ENCODE measurements at regions not wholly inside any gene's neighbourhood (a gene's known extent, or its start where the extent isn't known, plus 50 kb on each side); places are given as distances from the start of the nearest gene placed in this dataset.

DNA sequence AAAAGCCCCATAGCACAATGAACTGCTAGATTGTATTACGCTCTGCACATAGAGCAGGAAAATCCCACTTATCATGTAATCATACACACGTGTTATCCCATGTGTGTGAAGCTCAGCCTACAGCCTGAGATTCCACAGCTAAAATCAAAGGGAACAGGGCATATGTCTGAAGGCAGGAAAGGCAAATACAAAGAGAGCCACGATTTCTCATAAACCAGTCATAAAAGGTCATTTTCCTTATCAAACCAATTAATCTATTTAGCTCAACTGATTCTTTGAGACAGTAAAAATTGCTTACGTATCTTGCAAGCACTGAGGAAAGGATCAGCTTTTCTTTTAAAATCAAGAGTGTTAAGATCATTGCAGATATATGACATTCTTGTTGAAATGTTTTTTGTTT, 199.5 kb upstream of the TBL1XR1 start:
- TF ChIP-seq, protein P1, sequence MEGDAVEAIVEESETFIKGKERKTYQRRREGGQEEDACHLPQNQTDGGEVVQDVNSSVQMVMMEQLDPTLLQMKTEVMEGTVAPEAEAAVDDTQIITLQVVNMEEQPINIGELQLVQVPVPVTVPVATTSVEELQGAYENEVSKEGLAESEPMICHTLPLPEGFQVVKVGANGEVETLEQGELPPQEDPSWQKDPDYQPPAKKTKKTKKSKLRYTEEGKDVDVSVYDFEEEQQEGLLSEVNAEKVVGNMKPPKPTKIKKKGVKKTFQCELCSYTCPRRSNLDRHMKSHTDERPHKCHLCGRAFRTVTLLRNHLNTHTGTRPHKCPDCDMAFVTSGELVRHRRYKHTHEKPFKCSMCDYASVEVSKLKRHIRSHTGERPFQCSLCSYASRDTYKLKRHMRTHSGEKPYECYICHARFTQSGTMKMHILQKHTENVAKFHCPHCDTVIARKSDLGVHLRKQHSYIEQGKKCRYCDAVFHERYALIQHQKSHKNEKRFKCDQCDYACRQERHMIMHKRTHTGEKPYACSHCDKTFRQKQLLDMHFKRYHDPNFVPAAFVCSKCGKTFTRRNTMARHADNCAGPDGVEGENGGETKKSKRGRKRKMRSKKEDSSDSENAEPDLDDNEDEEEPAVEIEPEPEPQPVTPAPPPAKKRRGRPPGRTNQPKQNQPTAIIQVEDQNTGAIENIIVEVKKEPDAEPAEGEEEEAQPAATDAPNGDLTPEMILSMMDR (IDR thresholded peaks at IDR 0.05): no peak
- TF ChIP-seq POLR2A (IDR thresholded peaks at IDR 0.05): no peak

Data from testis (tissue), 2 donors.